GM19328 (cell line): ENCODE measurements at regions not wholly inside any gene's neighbourhood (a gene's known extent, or its start where the extent isn't known, plus 50 kb on each side); places are given as distances from the start of the nearest gene placed in this dataset.

Source experiments
- ATAC-seq: cut with Tn5 transposase; IDR thresholded peaks from one replicate; pipeline ENCODE4 v1.9.1; 2021; ENCODE audit warnings: mild to moderate bottlenecking, moderate library complexity; ENCODE audit not compliant: unreplicated experiment

GRCh38 chr6:132244744-132245143, 156.5 kb downstream of the MOXD1 start:
- no peak for ATAC-seq

- ATAC-seq = no peak
Observed at GRCh38 chr6:132236744-132237143, 164.5 kb downstream of the MOXD1 start.

DNA sequence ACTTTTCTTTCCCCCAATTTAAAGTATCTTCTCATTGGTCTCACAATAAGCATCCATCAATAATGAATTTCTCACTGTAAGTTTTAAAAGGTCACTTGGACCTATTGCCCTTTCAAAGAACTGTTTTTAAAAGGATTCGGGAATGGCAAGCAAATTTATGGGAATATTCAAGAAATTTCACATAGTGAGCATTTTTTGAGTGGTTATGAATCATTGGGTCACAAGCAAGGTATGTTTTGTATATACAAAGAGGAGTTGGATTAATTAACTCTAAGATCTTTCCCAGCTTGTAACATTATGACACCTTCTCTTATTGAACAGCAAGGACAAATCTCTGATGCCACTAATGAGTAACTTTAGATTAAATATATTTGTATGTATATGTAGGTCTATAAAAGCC, 165.0 kb downstream of the MOXD1 start:
- ATAC-seq = no peak

DNA sequence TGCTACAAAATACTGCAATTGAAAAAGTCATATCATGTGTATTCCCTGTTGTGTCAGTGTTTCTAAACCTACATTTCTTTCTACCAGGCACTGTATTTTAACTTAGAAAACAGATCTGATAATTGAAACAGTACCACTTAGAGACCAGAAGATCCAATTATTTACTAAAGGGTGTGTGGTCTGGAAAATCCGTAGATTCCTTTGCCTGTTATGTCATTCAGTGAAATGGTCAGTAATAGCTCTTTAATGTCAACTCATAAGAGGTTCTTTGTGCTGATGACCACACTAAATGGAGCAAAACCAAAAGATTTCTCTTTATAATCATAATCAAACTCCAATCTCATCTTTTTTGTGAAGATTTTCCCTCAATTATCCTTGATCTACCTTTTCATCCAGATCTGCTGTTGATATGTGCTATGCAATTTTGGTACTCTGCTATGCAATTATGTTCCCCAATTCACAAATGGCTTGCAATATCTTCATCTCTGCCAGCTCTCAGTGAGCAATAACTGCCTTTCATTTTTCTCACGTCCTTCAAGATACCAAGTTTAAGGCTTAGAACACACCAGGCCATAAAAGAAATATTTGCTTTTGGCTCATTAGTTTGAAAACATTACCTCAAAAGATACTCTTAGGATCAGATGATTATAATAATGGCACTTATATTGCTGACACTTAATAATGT, 165.5 kb downstream of the MOXD1 start:
- ATAC-seq = no peak

DNA sequence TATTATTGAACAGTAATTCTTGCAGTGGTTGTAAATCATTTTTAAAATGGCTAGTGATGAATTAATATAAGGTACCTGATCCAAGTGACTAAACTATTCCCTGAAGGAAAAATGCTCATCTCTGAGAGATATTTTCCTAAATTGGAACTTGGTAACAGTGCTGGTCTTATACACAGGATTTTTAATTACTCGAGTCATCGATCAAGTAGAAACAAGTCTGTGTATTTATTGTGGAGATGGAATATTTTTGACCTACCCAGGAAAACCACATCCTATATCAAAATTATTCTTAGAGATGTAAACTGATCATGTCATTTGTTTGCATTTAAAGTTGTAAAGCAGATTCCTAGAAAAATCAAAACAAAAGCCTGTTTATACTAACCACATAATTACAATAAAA, 166.9 kb downstream of the MOXD1 start:
- ATAC-seq = no peak

DNA sequence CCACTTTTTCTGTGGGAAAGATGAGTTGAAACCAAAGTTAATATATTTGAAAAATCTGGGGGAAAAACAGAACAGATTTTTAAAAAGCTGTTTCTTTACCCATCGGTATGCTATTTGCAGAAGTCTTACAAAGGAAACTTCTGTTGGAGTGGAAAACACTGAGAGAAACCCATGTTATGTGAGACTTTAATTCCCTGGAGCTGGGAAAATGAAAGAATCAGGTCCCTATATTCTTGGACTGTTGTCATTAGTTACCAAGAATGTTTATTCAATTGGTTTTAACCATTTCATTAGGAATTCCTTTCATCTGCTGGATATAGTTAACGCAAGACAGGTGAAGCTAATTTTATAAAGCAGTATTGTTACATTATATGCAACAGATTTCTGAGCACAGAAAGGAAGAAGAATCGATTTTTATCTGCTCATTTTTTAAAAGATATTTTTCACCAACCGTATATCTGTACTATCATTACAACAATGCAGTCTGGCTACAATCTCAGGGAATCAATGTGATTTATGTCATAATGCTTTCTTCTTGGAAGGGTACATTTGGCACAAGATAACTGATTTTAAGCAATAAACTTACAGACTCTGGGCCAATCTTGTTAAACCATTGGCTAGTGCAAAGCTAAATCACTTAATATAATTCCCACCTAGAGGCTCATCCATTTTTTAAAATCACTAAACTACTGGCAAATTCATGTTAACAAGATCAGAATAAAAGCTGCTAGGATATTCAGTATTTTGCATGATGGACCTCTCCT, 170.0 kb downstream of the MOXD1 start:
- no peak for ATAC-seq

DNA sequence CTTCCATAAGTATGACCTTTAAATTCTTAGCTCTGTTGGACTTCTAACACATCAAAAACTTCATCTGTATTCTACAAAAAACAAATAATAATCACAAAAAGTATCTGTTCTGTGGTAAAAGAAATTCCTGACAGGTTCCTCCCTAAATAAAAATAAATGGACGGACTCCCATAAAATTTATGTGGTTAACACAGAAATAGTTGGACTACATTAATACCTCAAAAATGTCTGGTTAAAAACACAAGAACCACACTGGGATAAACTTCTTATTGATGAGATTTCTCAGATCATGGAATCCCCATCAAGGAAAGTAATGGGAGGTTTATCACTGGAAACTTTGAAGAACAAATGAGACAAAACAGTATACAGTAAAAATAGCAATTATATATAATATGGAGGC, 172.4 kb downstream of the MOXD1 start:
- ATAC-seq = no peak

DNA sequence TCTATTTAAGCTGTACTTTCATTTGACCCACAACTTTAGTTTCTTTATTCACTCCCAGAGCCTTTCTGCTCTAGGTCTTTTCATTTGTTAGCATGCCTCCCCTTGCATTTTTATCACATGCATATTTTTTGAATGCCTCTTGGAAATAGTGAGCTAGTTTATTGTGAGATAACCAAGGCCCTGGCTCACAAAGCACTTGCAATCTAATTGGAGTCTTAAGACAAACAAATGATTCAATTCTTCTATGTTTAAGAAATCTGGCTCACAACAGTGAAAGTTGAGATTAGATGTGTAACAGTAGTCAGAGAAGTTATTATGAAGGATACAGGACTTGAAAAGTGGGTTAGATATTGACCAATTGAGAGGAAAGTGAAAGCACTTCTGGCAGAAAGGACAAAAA, 173.4 kb downstream of the MOXD1 start:
- ATAC-seq = no peak

DNA sequence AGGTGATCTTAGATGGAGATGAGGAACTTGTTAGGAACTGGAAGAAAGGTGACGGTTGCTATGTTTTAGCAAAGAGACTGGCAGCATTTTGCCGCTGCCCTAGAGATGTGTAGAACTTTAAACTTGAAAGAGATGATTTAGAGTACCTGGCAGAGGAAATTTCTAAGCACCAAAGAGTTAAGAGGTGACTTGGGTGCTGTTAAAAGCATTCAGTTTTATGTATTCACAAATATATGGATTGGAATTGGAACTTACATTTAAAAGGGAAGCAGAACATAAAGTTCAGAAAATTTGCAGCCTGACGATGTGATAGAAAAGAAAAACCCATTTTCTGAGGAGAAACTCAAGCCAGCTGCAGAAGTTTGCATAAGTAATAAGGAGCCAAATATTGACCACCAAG, 176.3 kb downstream of the MOXD1 start:
- ATAC-seq = no peak

- no peak for ATAC-seq
Observed at GRCh38 chr6:132220800-132221199, 180.5 kb downstream of the MOXD1 start.

- ATAC-seq = no peak
Observed at GRCh38 chr6:132219901-132220300, 181.4 kb downstream of the MOXD1 start.

DNA sequence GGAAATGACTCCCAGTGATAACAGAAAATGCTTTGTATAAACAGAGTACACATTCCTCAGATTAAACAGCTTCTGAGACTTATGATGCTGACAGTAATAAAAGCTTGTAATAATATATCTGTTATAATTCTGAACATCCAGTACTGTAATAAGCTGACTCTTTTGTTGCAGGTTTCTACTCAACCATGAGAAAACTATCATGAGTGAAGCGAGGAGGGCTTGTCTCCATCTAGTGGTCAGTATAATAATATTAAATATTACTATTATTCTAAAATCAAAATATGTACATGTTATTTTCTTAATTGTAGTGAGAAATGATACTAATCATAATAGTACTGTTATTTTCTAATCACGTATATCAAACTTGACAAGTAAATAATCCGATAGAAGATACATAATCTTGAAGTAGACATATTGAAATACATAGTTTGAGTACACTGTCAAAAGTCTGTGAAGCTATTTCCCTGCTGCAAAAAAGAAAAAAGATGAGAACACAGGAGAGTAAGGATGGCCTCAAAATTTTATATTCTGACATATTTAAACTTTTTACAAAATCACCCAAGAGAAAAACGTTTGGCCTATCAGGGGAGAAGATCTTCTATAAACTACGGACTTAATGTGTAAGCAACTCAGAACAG, 183.1 kb downstream of the MOXD1 start:
- no peak for ATAC-seq

GRCh38 chr6:132215805-132216204, 185.5 kb downstream of the MOXD1 start:
- ATAC-seq = no peak

- ATAC-seq = no peak
Observed at GRCh38 chr6:132214716-132215115, 186.6 kb downstream of the MOXD1 start.

DNA sequence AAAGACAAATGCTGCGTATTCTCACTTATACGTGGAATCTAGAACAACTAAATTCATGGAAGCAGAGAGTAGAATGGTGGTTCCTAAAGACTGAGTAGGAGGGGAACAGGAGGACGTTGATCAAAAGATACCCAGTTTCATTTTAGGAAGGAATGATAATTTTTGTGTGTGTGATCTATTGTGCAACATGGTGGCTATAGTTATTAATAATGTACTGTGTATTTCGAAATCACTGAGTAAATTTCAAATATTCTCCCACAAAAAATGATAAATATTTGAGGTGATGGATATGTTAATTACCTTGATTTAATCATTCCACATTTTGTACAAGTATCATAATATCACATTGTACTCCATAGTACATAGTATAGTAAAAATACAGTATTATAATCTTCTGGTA, 187.5 kb downstream of the MOXD1 start:
- no peak for ATAC-seq

DNA sequence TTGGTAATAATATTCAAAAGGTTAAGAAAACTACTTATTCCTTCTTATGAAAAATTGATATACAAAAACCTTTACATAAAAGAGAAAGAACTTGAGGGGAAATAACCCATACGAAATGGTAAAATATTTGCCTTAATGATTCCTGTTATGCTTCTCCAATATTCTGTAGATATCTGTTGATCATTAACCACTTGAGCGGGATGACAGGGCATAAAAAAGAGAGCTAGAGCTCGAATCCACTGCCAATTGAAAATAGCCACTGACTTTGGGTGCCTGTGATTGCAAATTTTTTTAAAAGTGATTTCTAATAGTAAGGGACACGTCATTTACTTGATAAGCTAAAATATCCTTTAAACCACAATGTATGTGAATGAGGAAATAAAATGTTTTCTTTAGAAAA, 188.1 kb downstream of the MOXD1 start:
- ATAC-seq = no peak

GRCh38 chr6:132210886-132211563, 190.2 kb downstream of the MOXD1 start:
- ATAC-seq = no peak

DNA sequence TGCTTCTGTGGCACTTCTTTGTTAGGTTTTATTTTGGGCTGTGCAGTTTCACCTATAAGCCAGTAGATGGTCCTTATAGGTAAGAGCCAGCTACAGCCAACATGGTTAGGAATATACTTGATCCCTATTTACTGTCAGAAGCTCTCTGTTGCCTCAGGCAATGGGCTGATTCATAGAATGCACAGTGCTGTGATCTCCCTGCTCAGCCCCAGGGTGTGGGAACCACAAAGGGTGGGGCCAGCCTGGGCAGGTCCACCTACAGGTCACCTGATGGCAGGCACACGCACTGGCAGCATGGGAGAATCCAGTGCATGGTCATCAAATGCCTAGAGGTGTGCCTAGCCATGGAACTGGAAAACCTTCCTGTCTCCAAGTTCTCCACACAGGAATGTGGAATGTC, 191.9 kb downstream of the MOXD1 start:
- ATAC-seq = no peak

DNA sequence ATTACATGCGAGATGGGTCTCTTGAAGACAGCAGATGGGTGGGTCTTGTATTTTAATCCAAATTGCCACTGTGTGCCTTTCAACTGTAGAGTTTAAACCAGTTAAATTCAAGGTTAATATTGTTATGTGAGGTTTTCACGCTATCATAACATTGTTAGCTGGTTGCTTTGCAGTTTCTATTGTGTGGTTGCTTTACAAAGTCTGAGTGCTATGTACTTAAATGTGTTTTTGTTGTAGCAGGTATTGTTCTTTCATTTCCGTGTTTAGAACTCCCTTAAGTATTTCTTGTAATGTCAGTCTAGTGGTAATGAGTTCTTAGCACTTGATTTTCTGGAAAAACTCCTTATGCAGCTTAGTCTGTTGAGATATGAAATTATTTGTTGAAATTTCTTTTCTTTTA, 193.3 kb downstream of the MOXD1 start:
- no peak for ATAC-seq

DNA sequence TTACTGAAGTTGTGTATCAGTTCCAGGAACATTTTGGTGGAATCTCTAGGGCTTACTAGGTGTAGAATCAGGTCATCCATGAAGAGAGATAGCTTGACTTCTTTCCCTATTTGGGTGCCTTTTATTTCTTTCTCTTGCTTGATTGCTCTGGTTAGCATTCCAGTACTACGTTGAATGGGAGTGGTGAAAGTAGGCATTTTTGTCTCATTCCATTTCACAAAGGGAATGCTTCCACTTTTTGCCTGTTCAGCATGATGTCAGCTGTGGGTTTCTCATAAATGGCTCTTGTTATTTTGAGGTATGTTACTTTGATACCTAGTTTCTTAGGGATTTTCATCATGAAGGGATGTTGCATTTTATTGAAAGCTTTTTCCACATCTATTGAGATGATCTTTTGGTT, 195.3 kb downstream of the MOXD1 start:
- no peak for ATAC-seq

GRCh38 chr6:132204591-132204990, 196.7 kb downstream of the MOXD1 start:
- ATAC-seq = no peak

DNA sequence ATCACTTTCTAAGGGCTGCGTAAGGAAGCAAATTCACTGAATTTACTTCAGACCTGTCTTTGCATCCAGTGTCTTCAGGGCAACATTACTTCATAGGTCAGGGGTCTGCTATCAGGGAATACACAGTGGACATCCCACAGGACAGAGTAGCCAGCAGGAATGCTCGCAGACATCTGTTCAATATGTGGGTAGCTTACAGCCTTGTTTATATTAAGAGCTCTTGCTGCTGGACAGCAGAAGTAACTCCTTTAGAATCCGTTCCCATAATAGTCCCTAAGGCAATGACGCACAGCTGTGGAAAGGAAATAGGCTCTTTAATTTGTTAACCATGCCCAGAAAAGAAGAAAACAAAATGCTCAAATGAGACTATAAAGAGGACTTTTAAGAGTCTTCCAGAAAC, 198.7 kb downstream of the MOXD1 start:
- ATAC-seq = no peak
